GM23338 (cell line): ENCODE measurements at regions not wholly inside any gene's neighbourhood (a gene's known extent, or its start where the extent isn't known, plus 50 kb on each side); places are given as distances from the start of the nearest gene placed in this dataset.

Source experiments
- CTCF ChIP-seq, 2 experiments: fragments of 200-600 bp in 1 of 2; sonication (generic) in 1 of 2; conservative IDR thresholded peaks; 2 replicates each; pipeline versions ENCODE4 v1.5.1 to v1.6.1; 2016 to 2017; ENCODE audit warnings: antibody characterized with exemption in 2 of 2, low read depth in 2 of 2, mild to moderate bottlenecking in 2 of 2, moderate library complexity in 1 of 2
- EZH2 ChIP-seq: fragments of 200-600 bp; sonication (generic); IDR thresholded peaks from one replicate; pipeline ENCODE4 v1.8.0; 2017; ENCODE audit warnings: antibody characterized with exemption, mild to moderate bottlenecking, low read depth; ENCODE audit not compliant: unreplicated experiment
- EZH2phosphoT487 ChIP-seq: fragments of 200-600 bp; sonication (generic); IDR thresholded peaks from one replicate; pipeline ENCODE4 v1.8.1; 2018; ENCODE audit warnings: antibody characterized with exemption; ENCODE audit not compliant: unreplicated experiment
- NANOG ChIP-seq: IDR thresholded peaks from 2 replicates; pipeline ENCODE4 v1.6.1; 2016; ENCODE audit warnings: antibody characterized with exemption, borderline replicate concordance
- POLR2AphosphoS5 ChIP-seq: IDR thresholded peaks from 2 replicates; pipeline ENCODE4 v1.6.1; 2016; ENCODE audit warnings: antibody characterized with exemption, low read depth
- ZNF114 ChIP-seq: fragments of 250-450 bp; sonication (Bioruptor Pico); IDR thresholded peaks from 2 replicates; pipeline ENCODE4 v1.5.0; 2020; ENCODE audit warnings: mild to moderate bottlenecking, moderate library complexity

- no peak for TF ChIP-seq CTCF (conservative IDR thresholded peaks at IDR 0.05; ENCODE audit: low read depth in 2 of 2)
- no peak for TF ChIP-seq EZH2phosphoT487
- TF ChIP-seq ZNF114 (CRISPR knock-in tag): no peak
- TF ChIP-seq POLR2AphosphoS5: no peak
- no peak for TF ChIP-seq EZH2
- no peak for TF ChIP-seq NANOG
Measured at GRCh38 chr4:177511611-177512010, 69.4 kb upstream of the AGA start.
